PC-9 (cell line): ENCODE measurements at regions not wholly inside any gene's neighbourhood (a gene's known extent, or its start where the extent isn't known, plus 50 kb on each side); places are given as distances from the start of the nearest gene placed in this dataset.

Experiments
- CTCF ChIP-seq: fragments of 200-600 bp; sonication (generic); conservative IDR thresholded peaks from 2 replicates; pipeline ENCODE4 v1.6.1; 2017; ENCODE audit warnings: mixed run types, antibody characterized with exemption, mild to moderate bottlenecking, moderate library complexity
- EZH2 ChIP-seq: fragments of 200-600 bp; sonication (generic); IDR thresholded peaks from 2 replicates; pipeline ENCODE4 v1.8.0; 2017; ENCODE audit warnings: antibody characterized with exemption, low read depth

GRCh38 chr18:40832362-40832761 lies 1122.7 kb upstream of the PIK3C3 start:
- TF ChIP-seq CTCF (no peak), EZH2 (no peak)
